HepG2 (cell line): ENCODE measurements at regions not wholly inside any gene's neighbourhood (a gene's known extent, or its start where the extent isn't known, plus 50 kb on each side); places are given as distances from the start of the nearest gene placed in this dataset.

Experiments
- ATAC-seq: fragments of 200-7000 bp; cut with Tn5 transposase; 3 replicates; pipeline ENCODE4 v1.9.1; 2020; ENCODE audit warnings: mild to moderate bottlenecking, moderate library complexity
- BruUV-seq: library from RNA; stranded (reverse); fragments of 400-500 nt; replicated peaks from 2 replicates; lab custom pipeline; 2021; lab: Mats Ljungman, UMichigan
- CTCF ChIA-PET: fragments of 300-600 bp; formaldehyde crosslinking; extraction: SDS; loops from one replicate; lab custom pipeline; 2021; ENCODE audit warnings: low total read pairs, inconsistent platforms, low intra/inter-chr PET ratio; lab: Yijun Ruan, JAX
- POLR2A ChIA-PET: fragments of 350-600 bp; sonication (Branson Sonifier 250); formaldehyde crosslinking; loops from one replicate; lab custom pipeline; 2020; ENCODE audit warnings: antibody characterized with exemption, inconsistent platforms; lab: Yijun Ruan, JAX
- DNase-seq: peaks from one replicate; pipeline ENCODE4 v3.0.0-alpha.2; 2015; ENCODE audit warnings: low spot score
- FAIRE-seq: peaks from 3 replicates; lab custom pipeline; 2011; peaks lifted over from hg19 to GRCh38; lab: Jason Lieb, UNC
- H2AFZ ChIP-seq: one replicate; pipeline ENCODE4 v1.6.1; 2011; ENCODE audit warnings: low read length, inconsistent platforms
- H3K27ac ChIP-seq: fragments of 300-600 bp; 3 replicates; pipeline ENCODE4 v1.8.0; 2011; ENCODE audit warnings: mixed run types, mild to moderate bottlenecking, mixed read lengths, low read length, inconsistent platforms; ENCODE audit not compliant: insufficient read depth; ENCODE audit errors: extremely low read length
- H3K27me3 ChIP-seq, 2 experiments: fragments of 200-600 bp in 1 of 2; 2 replicates in 1 of 2; 3 replicates in 1 of 2; pipeline versions ENCODE4 v1.6.0 to v1.8.0; 2011; ENCODE audit warnings: low read length in 2 of 2, mild to moderate bottlenecking in 2 of 2, moderate library complexity in 2 of 2, inconsistent platforms in 1 of 2; ENCODE audit not compliant: insufficient read depth in 2 of 2, control insufficient read depth in 1 of 2
- H3K36me3 ChIP-seq, 2 experiments: fragments of 200-600 bp in 1 of 2; replicated peaks in 1 of 2; 2 replicates in 1 of 2; 3 replicates in 1 of 2; pipeline versions ENCODE4 v1.5.1 to v1.8.0; 2011; ENCODE audit warnings: low read length in 2 of 2, inconsistent platforms in 1 of 2; ENCODE audit not compliant: insufficient read depth in 2 of 2, control insufficient read depth in 1 of 2
- H3K4me1 ChIP-seq: 2 replicates; pipeline ENCODE4 v1.5.1; 2012; ENCODE audit warnings: low read length, inconsistent platforms; ENCODE audit not compliant: insufficient read depth
- H3K4me2 ChIP-seq: 2 replicates; pipeline ENCODE4 v1.6.0; 2011; ENCODE audit warnings: low read depth, low read length, inconsistent platforms
- H3K4me3 ChIP-seq, 3 experiments: fragments of 200-600 bp in 1 of 3; sonication (generic), shearing (Covaris generic) in 1 of 3; replicated peaks in 1 of 3; 2 replicates each; pipeline ENCODE4 v1.5.1; 2011 to 2016; ENCODE audit warnings: low read length in 3 of 3, inconsistent platforms in 2 of 3, low read depth in 2 of 3, mild to moderate bottlenecking in 2 of 3, control low read depth in 1 of 3, mixed read lengths in 1 of 3; ENCODE audit not compliant: insufficient read depth in 1 of 3
- H3K79me2 ChIP-seq: one replicate; pipeline ENCODE4 v1.6.1; 2011; ENCODE audit warnings: low read length, inconsistent platforms; ENCODE audit not compliant: insufficient read depth
- H3K9ac ChIP-seq: 2 replicates; pipeline ENCODE4 v1.6.0; 2011; ENCODE audit warnings: mild to moderate bottlenecking, low read depth, low read length, inconsistent platforms; ENCODE audit not compliant: insufficient read depth
- H3K9me3 ChIP-seq: 2 replicates; pipeline ENCODE4 v1.5.1; 2012; ENCODE audit warnings: mild to moderate bottlenecking, low read length
- H4K20me1 ChIP-seq: 2 replicates; pipeline ENCODE4 v1.6.0; 2011; ENCODE audit warnings: inconsistent platforms, mild to moderate bottlenecking, low read length, moderate library complexity; ENCODE audit not compliant: insufficient read depth
- CHCHD3 ChIP-seq: sonication (generic); formaldehyde crosslinking; IDR thresholded peaks from 2 replicates; pipeline ENCODE4 v1.8.0; 2022; ENCODE audit warnings: mild to moderate bottlenecking, missing genetic modification reagents, moderate library complexity
- DMAP1 ChIP-seq: IDR thresholded peaks from 2 replicates; pipeline ENCODE4 v1.6.1; 2016
- ELF4 ChIP-seq: sonication (generic); formaldehyde crosslinking; IDR thresholded peaks from 2 replicates; pipeline ENCODE4 v1.5.0; 2020; ENCODE audit warnings: missing genetic modification reagents, mild to moderate bottlenecking, moderate library complexity, borderline replicate concordance
- JUNB ChIP-seq: sonication (generic); formaldehyde crosslinking; IDR thresholded peaks from 2 replicates; pipeline ENCODE4 v1.8.0; 2022; ENCODE audit warnings: missing genetic modification reagents, mild to moderate bottlenecking, borderline replicate concordance
- MAFK ChIP-seq, 2 experiments: IDR thresholded peaks in 1 of 2; conservative IDR thresholded peaks in 1 of 2; 2 replicates each; pipeline ENCODE4 v1.6.1; 2011; ENCODE audit warnings: improper control_type of control experiment in 2 of 2, low read length in 2 of 2
- MED1 ChIP-seq: sonication (generic); formaldehyde crosslinking; IDR thresholded peaks from 2 replicates; pipeline ENCODE4 v1.4.0; 2020; ENCODE audit warnings: missing genetic modification reagents
- MEF2D ChIP-seq: sonication (generic); formaldehyde crosslinking; IDR thresholded peaks from 2 replicates; pipeline ENCODE4 v1.5.1; 2020; ENCODE audit warnings: mild to moderate bottlenecking, missing genetic modification reagents
- NFATC3 ChIP-seq: sonication (generic); formaldehyde crosslinking; IDR thresholded peaks from 2 replicates; pipeline ENCODE4 v1.5.1; 2020; ENCODE audit warnings: mild to moderate bottlenecking, missing genetic modification reagents
- POLR2AphosphoS5 ChIP-seq: IDR thresholded peaks from 2 replicates; pipeline ENCODE4 v1.6.1; 2012; ENCODE audit warnings: low read depth, low read length
- RAD21 ChIP-seq: fragments of 450-650 bp; formaldehyde crosslinking; IDR thresholded peaks from 2 replicates; pipeline ENCODE4 v1.5.0; 2020; ENCODE audit warnings: mild to moderate bottlenecking
- SMYD3 ChIP-seq: sonication (generic); formaldehyde crosslinking; IDR thresholded peaks from 2 replicates; pipeline ENCODE4 v1.8.1; 2023; ENCODE audit warnings: mild to moderate bottlenecking, missing genetic modification reagents
- TAF15 ChIP-seq: fragments of 200-400 bp; formaldehyde crosslinking; IDR thresholded peaks from one replicate; pipeline ENCODE4 v1.6.1; 2018; ENCODE audit warnings: mild to moderate bottlenecking, low read depth, low read length; ENCODE audit not compliant: poor library complexity, severe bottlenecking
- ZBTB1 ChIP-seq: sonication (generic); formaldehyde crosslinking; IDR thresholded peaks from 2 replicates; pipeline ENCODE4 v1.4.0; 2020; ENCODE audit warnings: missing genetic modification reagents, borderline replicate concordance
- ZFP90 ChIP-seq: sonication (generic); formaldehyde crosslinking; IDR thresholded peaks from 2 replicates; pipeline ENCODE4 v1.8.0; 2022; ENCODE audit warnings: missing genetic modification reagents, mild to moderate bottlenecking, inconsistent platforms, borderline replicate concordance
- ZKSCAN5 ChIP-seq: sonication (generic); formaldehyde crosslinking; IDR thresholded peaks from 2 replicates; pipeline ENCODE4 v1.5.1; 2020; ENCODE audit warnings: mild to moderate bottlenecking, missing genetic modification reagents
- ZNF12 ChIP-seq: sonication (generic); formaldehyde crosslinking; IDR thresholded peaks from 2 replicates; pipeline ENCODE4 v1.5.0; 2020; ENCODE audit warnings: missing genetic modification reagents
- ZNF180 ChIP-seq: sonication (generic); formaldehyde crosslinking; IDR thresholded peaks from 2 replicates; pipeline ENCODE4 v1.4.0; 2020; ENCODE audit warnings: low read depth, missing genetic modification reagents, borderline replicate concordance
- ZNF329 ChIP-seq: sonication (generic); formaldehyde crosslinking; IDR thresholded peaks from 2 replicates; pipeline ENCODE4 v1.9.0; 2021; ENCODE audit warnings: low read depth, mild to moderate bottlenecking, missing genetic modification reagents
- ZNF382 ChIP-seq: sonication (generic); formaldehyde crosslinking; IDR thresholded peaks from 2 replicates; pipeline ENCODE4 v1.5.0; 2020; ENCODE audit warnings: missing genetic modification reagents, mild to moderate bottlenecking, borderline replicate concordance
- ZNF460 ChIP-seq: sonication (generic); formaldehyde crosslinking; IDR thresholded peaks from 2 replicates; pipeline ENCODE4 v1.5.1; 2020; ENCODE audit warnings: missing genetic modification reagents, mild to moderate bottlenecking, borderline replicate concordance
- ZNF543 ChIP-seq: sonication (generic); formaldehyde crosslinking; IDR thresholded peaks from 2 replicates; pipeline ENCODE4 v1.4.0; 2020; ENCODE audit warnings: mild to moderate bottlenecking, missing genetic modification reagents
- ZSCAN9 ChIP-seq: IDR thresholded peaks from 2 replicates; pipeline ENCODE4 v1.6.1; 2016; ENCODE audit warnings: borderline replicate concordance
- WGBS: methylation state at CpG from one replicate; pipeline ENCODE4 v1.1.6; 2017; ENCODE audit warnings: low lambda C conversion rate; 5-methylcytosine and 5-hydroxymethylcytosine counted together
- in situ Hi-C: cut with HindIII; loops from 2 replicates; pipeline ENCODE4 v1.10.0; 2017; ENCODE audit warnings: low pct_unique_long_range_greater_than_20kb; ENCODE audit not compliant: extremely low pct_ligation_motif_present
- intact Hi-C: fragments of 100-400 bp; cut with micrococcal nuclease; formaldehyde crosslinking; loops from one replicate; pipeline ENCODE4 v1.10.0; 2022; ENCODE audit not compliant: unreplicated experiment
- TF ChIP-seq, protein P1 (sequence below), 2 experiments: IDR thresholded peaks; 2 replicates each; pipeline ENCODE4 v1.6.1; 2011 to 2012; ENCODE audit warnings: low read length in 2 of 2, borderline replicate concordance in 1 of 2, low read depth in 1 of 2, mild to moderate bottlenecking in 1 of 2, moderate library complexity in 1 of 2
- TF ChIP-seq, protein P2 (sequence below): sonication (generic); formaldehyde crosslinking; IDR thresholded peaks from 2 replicates; pipeline ENCODE4 v1.5.0; 2020; ENCODE audit warnings: missing genetic modification reagents

DNA sequence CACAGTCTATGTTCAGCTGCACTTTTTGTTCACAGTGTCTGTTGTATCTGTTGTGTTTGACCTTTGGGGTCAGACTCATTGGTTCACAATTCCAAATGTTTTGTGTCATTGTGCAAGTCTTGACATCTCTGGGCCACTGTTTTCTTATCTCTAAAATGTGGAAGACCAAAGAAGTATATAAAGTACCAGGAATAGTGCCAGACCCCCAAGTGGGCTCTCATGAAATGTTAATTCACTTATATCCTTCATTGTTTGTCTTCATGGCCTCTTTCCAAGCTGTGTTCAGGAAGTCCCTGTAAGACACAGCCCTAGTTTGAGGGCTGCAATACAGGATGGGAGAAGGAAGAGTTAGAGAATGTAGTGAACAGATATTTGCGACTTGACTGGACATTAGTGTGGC is 468.3 kb upstream of the BOD1L1 start:
- no TSS peak for BruUV-seq
- no peak for DNase-seq

DNA sequence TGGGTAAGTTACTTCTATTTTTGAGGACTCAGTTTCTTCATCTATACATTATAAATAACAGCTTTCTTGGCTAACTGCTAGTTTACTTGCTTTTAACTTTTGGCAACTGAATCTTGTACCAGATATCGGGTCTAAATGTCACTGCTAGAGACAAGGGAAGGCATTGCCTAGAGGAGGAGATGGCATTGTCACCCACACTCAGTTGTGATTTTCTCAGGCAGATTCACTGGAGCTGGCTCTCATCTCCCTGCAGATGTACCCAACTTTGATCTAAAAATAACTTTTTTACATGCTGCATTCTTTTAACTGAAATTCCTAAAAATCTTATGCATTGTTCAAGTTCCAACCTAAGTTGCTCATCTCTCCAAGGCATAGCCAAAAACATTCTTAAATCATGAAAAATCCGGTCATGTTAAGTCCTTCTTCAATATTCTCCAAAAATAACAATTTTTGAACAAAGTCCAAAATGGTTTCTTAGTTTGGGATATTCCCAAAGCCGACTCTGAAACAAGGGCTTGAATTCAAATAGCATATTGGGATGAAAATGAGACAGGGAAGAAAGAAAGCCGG is 469.0 kb upstream of the BOD1L1 start:
- WGBS: under 1% methylated on average over 4 of the region's 4 CpGs
- Histone ChIP-seq H3K4me1 (no peaks in the 10 kb centered on the region), H3K36me3 (no peaks in the 10 kb centered on the region), H3K27ac (no peak overlapping the region), H3K9me3 (peaks cover 98% of the 10 kb centered on the region), H3K79me2 (no peaks in the 10 kb centered on the region), H3K4me2 (no peak overlapping the region), H2AFZ (no peak overlapping the region), H4K20me1 (no peaks in the 10 kb centered on the region), H3K27me3 (no peaks in the 10 kb centered on the region; a peak in 1 of 5 replicates), H3K9ac (no peak overlapping the region), H3K4me3 (no peak overlapping the region)
- in situ Hi-C loops (no loop called here), intact Hi-C loops (no loop called here)
- ChIA-PET CTCF (no interaction called here), POLR2A (no interaction called here)
- no TSS peak for BruUV-seq
- no peak for ATAC-seq
- no peak for DNase-seq
- no peak for FAIRE-seq
- no peak for TF ChIP-seq ZKSCAN5 (CRISPR knock-in tag)
- no peak for TF ChIP-seq RAD21
- TF ChIP-seq, protein P1, sequence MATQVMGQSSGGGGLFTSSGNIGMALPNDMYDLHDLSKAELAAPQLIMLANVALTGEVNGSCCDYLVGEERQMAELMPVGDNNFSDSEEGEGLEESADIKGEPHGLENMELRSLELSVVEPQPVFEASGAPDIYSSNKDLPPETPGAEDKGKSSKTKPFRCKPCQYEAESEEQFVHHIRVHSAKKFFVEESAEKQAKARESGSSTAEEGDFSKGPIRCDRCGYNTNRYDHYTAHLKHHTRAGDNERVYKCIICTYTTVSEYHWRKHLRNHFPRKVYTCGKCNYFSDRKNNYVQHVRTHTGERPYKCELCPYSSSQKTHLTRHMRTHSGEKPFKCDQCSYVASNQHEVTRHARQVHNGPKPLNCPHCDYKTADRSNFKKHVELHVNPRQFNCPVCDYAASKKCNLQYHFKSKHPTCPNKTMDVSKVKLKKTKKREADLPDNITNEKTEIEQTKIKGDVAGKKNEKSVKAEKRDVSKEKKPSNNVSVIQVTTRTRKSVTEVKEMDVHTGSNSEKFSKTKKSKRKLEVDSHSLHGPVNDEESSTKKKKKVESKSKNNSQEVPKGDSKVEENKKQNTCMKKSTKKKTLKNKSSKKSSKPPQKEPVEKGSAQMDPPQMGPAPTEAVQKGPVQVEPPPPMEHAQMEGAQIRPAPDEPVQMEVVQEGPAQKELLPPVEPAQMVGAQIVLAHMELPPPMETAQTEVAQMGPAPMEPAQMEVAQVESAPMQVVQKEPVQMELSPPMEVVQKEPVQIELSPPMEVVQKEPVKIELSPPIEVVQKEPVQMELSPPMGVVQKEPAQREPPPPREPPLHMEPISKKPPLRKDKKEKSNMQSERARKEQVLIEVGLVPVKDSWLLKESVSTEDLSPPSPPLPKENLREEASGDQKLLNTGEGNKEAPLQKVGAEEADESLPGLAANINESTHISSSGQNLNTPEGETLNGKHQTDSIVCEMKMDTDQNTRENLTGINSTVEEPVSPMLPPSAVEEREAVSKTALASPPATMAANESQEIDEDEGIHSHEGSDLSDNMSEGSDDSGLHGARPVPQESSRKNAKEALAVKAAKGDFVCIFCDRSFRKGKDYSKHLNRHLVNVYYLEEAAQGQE (IDR thresholded peaks at IDR 0.05; ENCODE audit: borderline replicate concordance in 1 of 2, low read depth in 1 of 2, low read length in 2 of 2): no peak
- no peak for TF ChIP-seq ZNF382
- TF ChIP-seq CHCHD3 (CRISPR knock-in tag): no peak
- TF ChIP-seq MAFK (conservative IDR thresholded peaks at IDR 0.05 in 1 of 2, IDR thresholded peaks at IDR 0.05 in 1 of 2; ENCODE audit: low read length in 2 of 2): no peak
- no peak for TF ChIP-seq ZFP90 (CRISPR knock-in tag)
- no peak for TF ChIP-seq ZNF329 (CRISPR knock-in tag)

More for the DNA sequence above, 468.3 kb upstream of the BOD1L1 start:
- FAIRE-seq: no peak
- no peak overlapping the region for H3K27ac ChIP-seq
- CTCF ChIA-PET: no interaction called here
- no peak for TF ChIP-seq ZNF180
- no peak for TF ChIP-seq DMAP1 (CRISPR knock-in tag)
- TF ChIP-seq ZNF460: no peak
- no peak for TF ChIP-seq MEF2D
- TF ChIP-seq JUNB (CRISPR knock-in tag): no peak
- TF ChIP-seq ZBTB1: no peak
- TF ChIP-seq SMYD3 (CRISPR knock-in tag): no peak
- TF ChIP-seq, protein P2, sequence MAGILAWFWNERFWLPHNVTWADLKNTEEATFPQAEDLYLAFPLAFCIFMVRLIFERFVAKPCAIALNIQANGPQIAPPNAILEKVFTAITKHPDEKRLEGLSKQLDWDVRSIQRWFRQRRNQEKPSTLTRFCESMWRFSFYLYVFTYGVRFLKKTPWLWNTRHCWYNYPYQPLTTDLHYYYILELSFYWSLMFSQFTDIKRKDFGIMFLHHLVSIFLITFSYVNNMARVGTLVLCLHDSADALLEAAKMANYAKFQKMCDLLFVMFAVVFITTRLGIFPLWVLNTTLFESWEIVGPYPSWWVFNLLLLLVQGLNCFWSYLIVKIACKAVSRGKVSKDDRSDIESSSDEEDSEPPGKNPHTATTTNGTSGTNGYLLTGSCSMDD (CRISPR knock-in tag): no peak
- no peak for TF ChIP-seq ZNF543 (CRISPR knock-in tag)
- no peak for TF ChIP-seq NFATC3 (CRISPR knock-in tag)
- TF ChIP-seq TAF15: no peak
- TF ChIP-seq ELF4: no peak
- TF ChIP-seq ZNF12 (CRISPR knock-in tag): no peak
- TF ChIP-seq POLR2AphosphoS5: no peak
- TF ChIP-seq MED1: no peak
- no peak for TF ChIP-seq ZSCAN9 (CRISPR knock-in tag)
- TF ChIP-seq, all 625 proteins: peak for 0
- POLR2A ChIA-PET: no interaction called here
- H3K4me3 ChIP-seq: no peak overlapping the region
- H4K20me1 ChIP-seq: no peaks in the 10 kb centered on the region
- WGBS: 9% methylated on average over 1 of the region's 1 CpG
- H3K4me1 ChIP-seq: no peaks in the 10 kb centered on the region
- no peak overlapping the region for H2AFZ ChIP-seq
- H3K36me3 ChIP-seq: no peaks in the 10 kb centered on the region
- no peak overlapping the region for H3K4me2 ChIP-seq
- H3K9me3 ChIP-seq: peaks cover 98% of the 10 kb centered on the region
- in situ Hi-C loops (no loop called here), intact Hi-C loops (no loop called here)
- no peaks in the 10 kb centered on the region; a peak in 1 of 5 replicates for H3K27me3 ChIP-seq
- no peaks in the 10 kb centered on the region for H3K79me2 ChIP-seq
- no peak for ATAC-seq
- H3K9ac ChIP-seq: no peak overlapping the region
